Colon (tissue), 2 donors: ENCODE measurements at regions not wholly inside any gene's neighbourhood (a gene's known extent, or its start where the extent isn't known, plus 50 kb on each side); places are given as distances from the start of the nearest gene placed in this dataset.

Source experiments
- FAIRE-seq: peaks from 2 replicates; lab custom pipeline; 2012; peaks lifted over from hg19 to GRCh38; lab: Jason Lieb, UNC
- donor health status: control.
- donor health status: control.

DNA sequence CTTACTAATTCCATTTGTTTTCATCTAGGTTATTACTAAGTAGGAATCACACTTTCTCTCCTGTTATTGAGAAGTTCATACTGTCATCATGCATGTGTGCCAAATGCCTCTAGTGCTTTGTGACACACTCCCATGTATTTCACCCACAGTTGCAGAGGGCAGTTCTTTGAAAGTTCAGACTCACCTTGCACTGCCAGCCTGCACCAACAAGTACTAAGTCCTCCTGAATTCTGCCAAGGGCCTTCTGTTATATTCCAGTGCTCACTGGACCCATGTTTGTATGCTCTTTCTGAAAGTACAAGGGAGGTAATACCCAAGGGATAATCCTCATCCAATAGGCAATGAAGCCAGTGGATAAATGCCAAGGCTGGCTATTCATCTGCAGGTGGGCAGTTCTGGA, 136.6 kb upstream of the ARPP21 start:
- FAIRE-seq: no peak

DNA sequence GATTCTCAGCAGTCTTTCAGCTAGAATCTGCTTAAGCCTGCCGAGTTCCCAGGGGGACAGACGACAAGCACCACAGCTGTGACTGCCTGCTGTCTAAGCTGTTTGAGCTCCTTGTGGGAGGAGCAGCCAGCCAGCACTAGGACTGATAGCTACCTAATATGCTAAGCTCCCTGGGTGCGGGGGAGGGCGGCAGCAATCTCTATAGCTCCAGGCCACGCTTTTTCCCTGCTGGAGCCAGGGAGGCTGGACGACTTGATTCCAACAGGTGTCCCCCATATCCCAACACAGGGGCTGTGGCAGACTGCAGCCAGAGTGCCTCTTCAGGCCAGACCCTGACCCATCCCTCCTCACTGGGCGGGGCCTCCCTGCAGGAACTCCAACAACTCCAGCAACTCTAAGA, 134.1 kb upstream of the ARPP21 start:
- no peak for FAIRE-seq

DNA sequence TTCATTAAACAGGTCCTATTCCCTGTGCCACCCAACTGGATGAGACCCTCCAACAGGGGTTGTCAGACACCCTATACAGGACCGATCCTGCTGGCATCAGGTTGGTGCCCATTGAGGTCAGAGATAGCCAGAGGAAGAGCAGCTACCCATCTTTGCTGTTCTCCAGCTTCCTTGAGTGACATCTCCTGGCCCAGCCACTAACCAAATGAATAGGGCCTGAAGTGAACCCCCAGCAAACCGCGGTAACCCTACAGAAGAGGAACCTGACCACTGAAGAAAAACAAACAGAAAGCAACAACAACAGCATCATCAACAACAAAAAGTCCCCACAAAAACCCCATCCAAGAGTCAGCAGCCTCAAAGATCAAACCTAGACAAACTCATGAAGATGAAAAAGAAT, 133.6 kb upstream of the ARPP21 start:
- no peak for FAIRE-seq

DNA sequence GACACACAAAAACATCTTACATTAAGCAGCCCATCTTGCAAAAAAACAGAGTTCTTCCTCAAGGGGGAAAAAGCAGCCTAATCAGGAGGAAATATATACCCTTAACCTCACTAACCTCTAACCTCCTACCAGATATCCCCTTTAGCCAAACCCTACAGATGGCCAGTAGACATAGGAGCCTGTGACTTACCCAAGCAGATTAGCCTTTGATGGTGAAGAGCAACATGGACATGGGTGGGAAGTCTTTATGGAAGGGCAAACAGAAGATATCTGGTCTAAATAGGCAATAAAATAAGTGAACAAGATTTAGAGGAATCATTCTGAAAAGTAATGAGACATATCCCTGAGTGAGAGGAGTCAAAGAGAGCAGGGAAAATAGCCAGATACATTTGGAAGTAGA, 119.4 kb upstream of the ARPP21 start:
- FAIRE-seq: no peak

DNA sequence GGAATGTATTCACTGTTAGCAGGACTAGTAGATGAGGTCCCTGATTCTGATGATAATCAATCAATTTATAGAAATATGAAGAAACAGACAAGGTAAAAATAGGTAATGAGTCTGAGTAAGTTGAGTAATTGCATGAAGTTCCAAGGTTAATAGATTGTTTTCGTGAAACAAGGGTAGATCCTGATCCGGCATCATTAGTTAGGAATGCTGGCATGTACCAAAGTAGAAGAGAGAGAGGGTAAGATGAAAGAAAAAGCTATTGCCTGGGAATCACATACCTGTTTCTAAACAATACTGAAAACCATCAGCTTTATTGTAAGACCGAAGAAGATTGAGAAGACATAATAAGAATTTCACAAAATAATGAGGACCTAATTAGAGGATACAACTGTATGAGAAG, 118.1 kb upstream of the ARPP21 start:
- no peak for FAIRE-seq

DNA sequence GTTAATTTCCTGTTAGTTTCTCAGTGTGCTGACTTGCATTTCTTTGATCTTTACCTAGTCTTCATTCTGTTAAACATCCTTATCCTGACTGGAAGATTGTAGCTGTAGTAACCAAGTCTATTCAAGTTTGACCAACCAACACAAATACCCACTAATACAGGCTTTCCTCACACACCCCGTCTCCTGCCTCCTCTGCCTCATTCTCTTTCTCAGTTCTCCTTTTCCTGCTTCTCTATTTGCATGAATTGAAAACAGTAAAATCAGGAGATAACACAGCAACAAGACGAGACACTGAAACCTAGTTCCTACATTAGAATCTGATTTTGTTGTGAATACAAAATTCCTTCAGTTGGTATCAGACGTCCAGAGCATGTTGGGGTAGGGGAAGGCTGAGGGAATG, 116.9 kb upstream of the ARPP21 start:
- no peak for FAIRE-seq

DNA sequence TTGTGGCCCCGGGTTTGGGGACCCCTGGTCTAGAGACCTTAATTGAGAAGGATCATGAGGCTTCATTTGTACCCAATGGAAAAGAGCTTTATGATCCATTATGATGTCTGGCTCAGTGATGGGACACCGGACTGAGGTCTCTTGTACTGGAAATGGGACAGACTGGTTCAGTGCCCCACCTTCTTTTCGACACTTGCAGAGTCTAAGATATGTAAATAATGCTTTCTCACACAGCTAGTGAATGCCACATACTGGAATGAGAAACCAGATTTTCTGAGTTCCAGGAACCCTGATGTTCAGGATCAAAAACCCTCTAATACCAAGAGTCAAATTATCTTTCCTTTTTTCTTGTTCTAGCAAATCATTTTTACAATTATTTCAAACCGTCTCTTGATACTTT, 116.3 kb upstream of the ARPP21 start:
- FAIRE-seq: no peak

DNA sequence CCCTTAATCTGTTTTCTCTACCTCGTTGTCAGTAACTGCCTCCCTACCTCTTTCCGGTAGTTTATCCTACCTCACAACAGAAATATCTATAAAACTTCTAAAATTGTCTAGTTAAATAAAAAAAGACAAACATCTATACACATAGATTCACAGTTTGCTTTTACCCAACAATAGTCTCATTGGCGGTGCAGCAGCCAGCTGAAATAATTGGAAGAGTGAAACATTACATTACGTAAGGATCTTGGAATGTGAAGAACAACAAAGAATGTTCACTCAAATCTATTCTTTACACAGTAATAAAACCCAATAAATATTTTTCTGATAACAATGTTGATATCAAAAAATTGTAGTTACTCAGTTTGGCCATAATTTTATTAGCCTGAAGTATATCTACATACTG, 115.5 kb upstream of the ARPP21 start:
- no peak for FAIRE-seq

DNA sequence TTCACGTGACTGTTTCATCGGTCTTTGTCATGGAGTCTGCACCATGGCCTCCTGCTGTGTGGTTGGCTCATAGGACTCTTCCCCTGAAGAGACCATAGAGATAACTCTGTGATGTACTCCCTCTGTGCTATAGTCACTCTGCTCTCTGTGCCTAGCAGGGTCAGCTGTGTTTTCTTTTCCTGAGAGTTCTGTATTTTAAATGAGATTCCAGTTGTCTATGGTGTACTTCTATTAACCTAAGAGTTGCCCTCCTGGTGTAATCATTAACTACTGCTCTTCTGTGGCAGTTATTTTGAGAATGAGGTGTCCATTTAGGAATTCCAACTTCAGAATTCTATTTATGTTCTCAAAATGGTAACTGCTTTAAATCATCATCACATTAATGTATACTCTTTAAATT, 114.5 kb upstream of the ARPP21 start:
- FAIRE-seq: no peak

DNA sequence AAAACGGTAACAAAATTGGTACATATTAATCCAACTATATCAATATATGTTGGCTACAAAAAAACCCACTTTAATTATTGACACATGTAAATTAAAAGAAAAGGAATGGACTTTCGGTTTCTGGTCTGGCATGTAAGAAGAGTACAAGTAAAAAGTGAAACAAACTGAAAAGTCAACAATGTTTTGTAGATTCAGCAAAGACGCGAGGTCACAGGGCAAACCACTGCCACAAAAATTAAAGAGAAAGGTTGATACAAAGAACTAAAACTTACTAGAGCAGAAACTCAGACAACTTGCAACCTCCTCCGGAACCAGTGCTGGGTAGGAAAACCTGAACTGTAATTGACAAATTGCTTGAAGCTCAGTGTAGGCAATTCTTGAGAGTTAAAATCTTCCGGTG, 110.6 kb upstream of the ARPP21 start:
- FAIRE-seq: no peak

DNA sequence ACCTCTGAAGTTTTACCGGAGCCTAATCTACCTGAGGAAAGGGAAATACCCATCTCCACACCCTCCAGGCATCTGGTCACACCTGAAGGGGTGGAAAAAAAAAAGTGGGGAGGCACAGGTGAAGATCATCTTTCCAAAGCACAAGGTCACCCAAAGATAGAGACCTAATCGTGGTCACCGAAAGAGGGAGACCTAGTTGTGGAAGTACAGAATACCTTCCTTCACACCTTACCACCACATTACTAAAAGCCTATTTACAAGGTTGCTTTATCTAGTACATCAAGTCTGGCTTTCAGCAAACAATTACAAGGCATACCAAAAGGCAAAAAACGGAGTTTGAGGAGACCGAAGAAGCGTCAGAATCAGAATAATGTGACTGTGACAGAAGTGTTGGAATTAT, 110.0 kb upstream of the ARPP21 start:
- no peak for FAIRE-seq

DNA sequence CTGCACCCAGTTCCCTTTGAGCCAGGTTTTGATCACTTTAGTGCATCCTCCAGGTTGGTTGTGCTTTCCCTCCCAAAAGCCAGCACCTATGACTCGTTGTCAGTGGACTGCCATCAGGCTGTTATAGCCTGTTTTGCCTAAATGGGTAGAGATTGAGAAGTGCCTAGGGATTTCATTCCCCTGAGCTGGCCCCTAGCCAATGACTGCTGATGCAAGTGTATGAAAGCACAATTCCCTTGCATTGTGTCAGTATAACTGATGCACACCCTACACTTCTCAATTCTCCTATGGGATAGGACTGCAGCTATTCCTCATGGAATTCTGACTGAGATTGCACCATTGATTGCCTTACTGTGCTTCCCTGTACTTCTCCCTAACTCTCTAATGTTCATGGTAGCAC, 102.1 kb upstream of the ARPP21 start:
- FAIRE-seq: no peak

DNA sequence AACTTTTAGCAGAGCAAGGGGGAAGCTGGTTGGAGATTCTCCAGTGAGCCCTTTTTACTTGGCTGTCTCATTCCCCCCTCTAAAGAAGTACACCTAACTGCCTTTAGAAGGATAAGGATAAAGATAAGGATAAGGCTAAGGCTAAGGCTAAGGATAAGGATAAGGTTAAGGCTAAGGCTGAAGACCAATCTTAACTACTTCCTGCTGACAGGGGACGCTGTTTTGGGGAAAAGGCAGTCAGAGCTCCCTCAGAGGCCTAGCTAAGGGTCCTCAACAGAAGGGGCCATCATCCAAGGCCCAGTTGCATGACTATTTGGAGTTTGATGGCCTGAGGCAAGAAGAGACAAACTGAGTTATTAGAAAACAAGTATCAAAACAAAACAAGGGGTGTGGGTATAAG, 94.3 kb upstream of the ARPP21 start:
- FAIRE-seq: no peak

DNA sequence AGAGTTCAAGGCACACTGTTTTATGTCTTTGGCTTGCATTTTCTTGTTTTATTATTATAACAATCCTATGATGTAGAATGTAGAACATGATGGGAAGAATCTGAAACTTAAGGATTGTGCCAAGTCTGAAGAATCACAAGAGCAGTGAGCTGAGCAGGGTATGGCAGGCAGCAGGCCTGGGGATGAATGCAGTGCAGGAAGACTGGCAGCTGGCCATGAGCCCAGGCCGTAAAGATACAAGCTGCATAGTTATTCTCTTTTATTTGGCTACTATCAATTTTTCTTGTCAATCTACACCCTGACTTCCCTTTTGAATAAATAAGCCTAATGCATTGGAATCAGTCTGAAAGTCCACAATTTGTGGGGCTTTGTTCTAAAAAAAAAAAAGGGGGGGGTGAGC, 89.6 kb upstream of the ARPP21 start:
- FAIRE-seq: no peak

DNA sequence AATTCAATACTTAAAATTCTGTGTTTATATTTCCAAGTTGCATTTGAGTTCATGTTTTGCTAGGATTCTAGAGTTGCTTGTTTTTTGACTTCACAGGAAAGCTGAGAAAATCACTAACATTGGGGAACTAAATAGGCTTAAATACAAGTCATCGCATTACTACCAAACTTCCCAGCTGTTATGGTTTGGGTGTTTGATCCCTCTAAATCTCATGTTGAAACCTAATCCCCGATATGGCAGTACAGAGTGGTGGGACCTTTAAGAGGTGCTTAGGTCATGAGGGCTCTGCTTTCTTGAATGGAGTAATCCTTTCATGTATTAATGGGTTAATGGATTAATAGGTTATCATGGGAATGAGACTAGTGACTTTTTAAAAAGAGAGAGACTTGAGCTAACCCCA, 77.2 kb upstream of the ARPP21 start:
- FAIRE-seq: no peak

DNA sequence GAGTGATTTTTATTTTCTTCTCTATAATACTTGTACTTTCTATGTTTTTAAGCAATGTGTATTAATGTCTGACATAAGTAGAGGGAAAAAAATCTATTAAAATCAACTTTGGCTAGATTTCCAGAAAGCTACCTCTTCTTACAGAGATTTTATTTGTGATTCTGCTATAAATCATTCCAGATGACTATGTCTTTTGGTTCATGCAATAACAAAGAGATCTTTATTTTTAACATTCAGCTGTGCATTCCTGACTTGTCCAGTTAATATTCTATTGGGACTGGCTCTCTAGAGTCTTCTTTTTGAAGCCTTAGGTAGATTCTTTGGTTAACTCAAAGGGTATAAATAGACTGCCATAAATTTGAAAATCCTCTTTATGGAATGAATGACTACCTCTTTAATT, 74.3 kb upstream of the ARPP21 start:
- FAIRE-seq: peak; percentile 21
